ENCODE measurements at regions not wholly inside any gene's neighbourhood (a gene's known extent, or its start where the extent isn't known, plus 50 kb on each side); places are given as distances from the start of the nearest gene placed in this dataset.

GRCh38 chr1:229943148-229943714, 123.8 kb upstream of the GALNT2 start:
- TF ChIP-seq EZH2 (IDR thresholded peaks at IDR 0.05) (no peak), POLR2AphosphoS5 (IDR thresholded peaks at IDR 0.05; ENCODE audit: borderline replicate concordance, low read depth, low read length) (no peak)
